ENCODE measurements at regions not wholly inside any gene's neighbourhood (a gene's known extent, or its start where the extent isn't known, plus 50 kb on each side); places are given as distances from the start of the nearest gene placed in this dataset.

- TF ChIP-seq CTCF (IDR thresholded peaks at IDR 0.05) = no peak
- TF ChIP-seq POLR2A (IDR thresholded peaks at IDR 0.05) = no peak
These were observed 78.6 kb upstream of the MPP7 start for GRCh38 chr10:28381466-28381865.

All from body of pancreas (tissue), 4 donors.